ENCODE measurements at regions not wholly inside any gene's neighbourhood (a gene's known extent, or its start where the extent isn't known, plus 50 kb on each side); places are given as distances from the start of the nearest gene placed in this dataset.

GRCh38 chr19:30074096-30074495 lies 132.1 kb downstream of the URI1 start:
- H3K27me3 ChIP-seq (ENCODE audit: control insufficient read depth, insufficient read depth, low read length): no peaks in the 10 kb centered on the region
- no peak overlapping the region for H3K4me2 ChIP-seq (ENCODE audit: low read length)
- no peak overlapping the region for H3K9ac ChIP-seq
- no peak overlapping the region for H3K4me3 ChIP-seq (ENCODE audit: low read depth, low read length)
- TF ChIP-seq CTCF (IDR thresholded peaks at IDR 0.05): no peak
- no peaks in the 10 kb centered on the region for H3K9me3 ChIP-seq (ENCODE audit: control insufficient read depth, low read length)
- no peaks in the 10 kb centered on the region for H3K36me3 ChIP-seq (ENCODE audit: control insufficient read depth, insufficient read depth, low read length)
- no peaks in the 10 kb centered on the region for H3K79me2 ChIP-seq
- no peaks in the 10 kb centered on the region for H3K4me1 ChIP-seq
- H2AFZ ChIP-seq: no peak overlapping the region
- no peak overlapping the region for H3K27ac ChIP-seq

GRCh38 chr19:30074741-30075715 lies 133.0 kb downstream of the URI1 start:
- Histone ChIP-seq H2AFZ (no peak overlapping the region), H3K36me3 (ENCODE audit: control insufficient read depth, insufficient read depth, low read length) (no peaks in the 10 kb centered on the region), H3K9me3 (ENCODE audit: control insufficient read depth, low read length) (no peaks in the 10 kb centered on the region), H3K9ac (no peak overlapping the region), H3K27ac (no peak overlapping the region), H3K27me3 (ENCODE audit: control insufficient read depth, insufficient read depth, low read length) (no peaks in the 10 kb centered on the region), H3K4me2 (ENCODE audit: low read length) (no peak overlapping the region), H3K4me1 (no peaks in the 10 kb centered on the region), H3K4me3 (ENCODE audit: low read depth, low read length) (no peak overlapping the region), H3K79me2 (no peaks in the 10 kb centered on the region)
- no peak for TF ChIP-seq CTCF (IDR thresholded peaks at IDR 0.05)

GRCh38 chr19:30076101-30076551 lies 134.1 kb downstream of the URI1 start:
- Histone ChIP-seq H3K79me2 (no peaks in the 10 kb centered on the region), H3K36me3 (ENCODE audit: control insufficient read depth, insufficient read depth, low read length) (no peaks in the 10 kb centered on the region), H2AFZ (no peak overlapping the region), H3K4me2 (ENCODE audit: low read length) (no peak overlapping the region), H3K9ac (no peak overlapping the region), H3K4me1 (no peaks in the 10 kb centered on the region), H3K4me3 (ENCODE audit: low read depth, low read length) (no peak overlapping the region), H3K9me3 (ENCODE audit: control insufficient read depth, low read length) (no peaks in the 10 kb centered on the region), H3K27ac (no peak overlapping the region), H3K27me3 (ENCODE audit: control insufficient read depth, insufficient read depth, low read length) (no peaks in the 10 kb centered on the region)
- no peak for TF ChIP-seq CTCF (IDR thresholded peaks at IDR 0.05)

GRCh38 chr19:30076751-30077670 lies 135.0 kb downstream of the URI1 start:
- Histone ChIP-seq H3K4me3 (ENCODE audit: low read depth, low read length) (no peak overlapping the region), H2AFZ (no peak overlapping the region), H3K36me3 (ENCODE audit: control insufficient read depth, insufficient read depth, low read length) (no peaks in the 10 kb centered on the region), H3K27ac (no peak overlapping the region), H3K79me2 (no peaks in the 10 kb centered on the region), H3K4me1 (no peaks in the 10 kb centered on the region), H3K4me2 (ENCODE audit: low read length) (no peak overlapping the region), H3K27me3 (ENCODE audit: control insufficient read depth, insufficient read depth, low read length) (no peaks in the 10 kb centered on the region), H3K9ac (no peak overlapping the region), H3K9me3 (ENCODE audit: control insufficient read depth, low read length) (no peaks in the 10 kb centered on the region)
- TF ChIP-seq CTCF (IDR thresholded peaks at IDR 0.05): no peak

All from parathyroid adenoma (tissue), 2 donors.